Transverse colon (tissue), 4 donors: ENCODE measurements at regions not wholly inside any gene's neighbourhood (a gene's known extent, or its start where the extent isn't known, plus 50 kb on each side); places are given as distances from the start of the nearest gene placed in this dataset.

Source experiments
- DNase-seq: peaks from one replicate; pipeline ENCODE4 v3.0.0-alpha.2; 2019
- H3K27ac ChIP-seq, 4 donors: fragments of 200-600 bp; sonication (generic); 2 replicates each; pipeline ENCODE4 v1.5.1; 2016 to 2018; ENCODE audit warnings: inconsistent platforms in 4 of 4
- H3K27me3 ChIP-seq: fragments of 200-600 bp; sonication (generic); 2 replicates; pipeline ENCODE4 v1.5.1; 2017; ENCODE audit warnings: inconsistent platforms
- H3K36me3 ChIP-seq, 4 donors: fragments of 200-600 bp; sonication (generic); 2 replicates each; pipeline ENCODE4 v1.5.1; 2017 to 2019; ENCODE audit warnings: inconsistent platforms in 4 of 4
- H3K4me1 ChIP-seq, 4 donors: fragments of 200-600 bp; sonication (generic); 2 replicates each; pipeline ENCODE4 v1.5.1; 2017 to 2020; ENCODE audit warnings: inconsistent platforms in 4 of 4
- H3K4me3 ChIP-seq, 4 donors: fragments of 200-600 bp; sonication (generic); 1 replicate in 1 of 4; 2 replicates in 3 of 4; pipeline versions ENCODE4 v1.5.1 to v1.6.1; 2017 to 2019; ENCODE audit warnings: inconsistent platforms in 4 of 4
- H3K9me3 ChIP-seq, 2 donors: fragments of 200-600 bp; sonication (generic); 2 replicates each; pipeline ENCODE4 v1.5.1; 2017 to 2019; ENCODE audit warnings: inconsistent platforms in 2 of 2
- EP300 ChIP-seq: sonication (generic); formaldehyde crosslinking; IDR thresholded peaks from one replicate; pipeline ENCODE4 v1.6.1; 2017; ENCODE audit warnings: antibody characterized with exemption, low read depth
- POLR2A ChIP-seq: fragments of 450-650 bp; IDR thresholded peaks from one replicate; pipeline ENCODE4 v1.6.1; 2016; ENCODE audit warnings: antibody characterized with exemption, mild to moderate bottlenecking, moderate library complexity
- POLR2AphosphoS5 ChIP-seq, 3 donors: sonication (generic); formaldehyde crosslinking; IDR thresholded peaks; one replicate each; pipeline ENCODE4 v1.6.1; 2016; ENCODE audit warnings: antibody characterized with exemption in 3 of 3
- WGBS, 2 donors: methylation state at CpG; one replicate each; pipeline ENCODE4 v1.1.5; 2018; ENCODE audit warnings: low coverage in 1 of 2; 5-methylcytosine and 5-hydroxymethylcytosine counted together
- in situ Hi-C, 4 donors: fragments of 200-750 bp; cut with MboI; loops; one replicate each; pipeline versions ENCODE4 v1.15.0 to v1.15.1; 2017; ENCODE audit warnings: low sequenced_read_pairs in 3 of 4, low pct_ligation_motif_present in 1 of 4, low pct_unique_long_range_greater_than_20kb in 1 of 4
- intact Hi-C: fragments of 100-400 bp; cut with DNase I; formaldehyde crosslinking; loops from one replicate; pipeline ENCODE4 v1.15.1; 2023; ENCODE audit warnings: low total_unique reads
- TF ChIP-seq, protein P1 (sequence below), 5 experiments: fragments of 200-600 bp in 3 of 5; fragments of 450-650 bp in 2 of 5; sonication (generic) in 3 of 5; IDR thresholded peaks; 1 replicate in 2 of 5; 2 replicates in 3 of 5; pipeline ENCODE4 v1.5.1; 2016 to 2017; ENCODE audit warnings: antibody characterized with exemption in 5 of 5, inconsistent platforms in 3 of 5, mild to moderate bottlenecking in 2 of 5, moderate library complexity in 1 of 5

DNA sequence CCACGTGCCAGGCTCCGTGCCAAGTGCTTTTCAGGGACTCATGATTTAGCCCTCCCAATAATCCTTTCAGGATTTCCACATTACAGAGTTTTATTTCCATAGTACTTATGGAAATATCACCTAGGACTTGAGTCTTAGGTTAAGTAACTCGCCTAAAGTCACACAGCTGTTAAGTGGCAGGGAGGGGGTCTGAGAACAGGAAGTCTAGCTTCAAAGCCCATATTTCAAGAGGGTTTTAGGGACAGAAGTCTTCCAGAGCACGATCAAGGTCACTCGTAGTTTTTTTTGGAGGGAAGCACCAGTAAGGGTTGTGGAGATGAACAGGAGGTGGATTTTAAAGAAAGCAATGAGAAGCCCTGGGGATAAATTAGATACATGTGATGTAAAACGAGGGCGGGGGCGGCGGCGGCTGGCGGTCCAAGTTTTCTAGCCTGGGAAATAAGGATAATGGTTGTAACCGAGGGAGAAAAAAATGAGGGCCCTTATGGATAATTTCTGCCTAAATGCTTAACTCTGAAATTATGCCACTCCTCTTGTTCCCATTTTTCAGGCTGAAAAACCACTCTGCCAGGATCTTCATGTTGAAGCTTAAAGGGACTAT lies 192.6 kb upstream of the FOXN3 start:
- in situ Hi-C loops, result loop anchor here in 1 of 4 donors (25.0 kb wide), 1 partner anchor 303 kb away; no protein-coding TSS in a partner anchor
- no peaks in the 10 kb centered on the region for H3K27me3 ChIP-seq
- WGBS, 2 donors, result 87 to 91% methylated on average over 11 to 12 of the region's 12 CpGs
- intact Hi-C loops, result loop anchor here (10.0 kb wide), 1 partner anchor 195 kb away; the partner anchor contains the start of gene FOXN3
- no peak overlapping the region for H3K4me3 ChIP-seq
- TF ChIP-seq POLR2AphosphoS5 (IDR thresholded peaks at IDR 0.05) (no peak), POLR2A (no peak), EP300 (no peak)
- TF ChIP-seq, protein P1, sequence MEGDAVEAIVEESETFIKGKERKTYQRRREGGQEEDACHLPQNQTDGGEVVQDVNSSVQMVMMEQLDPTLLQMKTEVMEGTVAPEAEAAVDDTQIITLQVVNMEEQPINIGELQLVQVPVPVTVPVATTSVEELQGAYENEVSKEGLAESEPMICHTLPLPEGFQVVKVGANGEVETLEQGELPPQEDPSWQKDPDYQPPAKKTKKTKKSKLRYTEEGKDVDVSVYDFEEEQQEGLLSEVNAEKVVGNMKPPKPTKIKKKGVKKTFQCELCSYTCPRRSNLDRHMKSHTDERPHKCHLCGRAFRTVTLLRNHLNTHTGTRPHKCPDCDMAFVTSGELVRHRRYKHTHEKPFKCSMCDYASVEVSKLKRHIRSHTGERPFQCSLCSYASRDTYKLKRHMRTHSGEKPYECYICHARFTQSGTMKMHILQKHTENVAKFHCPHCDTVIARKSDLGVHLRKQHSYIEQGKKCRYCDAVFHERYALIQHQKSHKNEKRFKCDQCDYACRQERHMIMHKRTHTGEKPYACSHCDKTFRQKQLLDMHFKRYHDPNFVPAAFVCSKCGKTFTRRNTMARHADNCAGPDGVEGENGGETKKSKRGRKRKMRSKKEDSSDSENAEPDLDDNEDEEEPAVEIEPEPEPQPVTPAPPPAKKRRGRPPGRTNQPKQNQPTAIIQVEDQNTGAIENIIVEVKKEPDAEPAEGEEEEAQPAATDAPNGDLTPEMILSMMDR (IDR thresholded peaks at IDR 0.05), result no peak
- peaks cover 0 to 2% (median 0%) of the 10 kb centered on the region in 4 donors for H3K4me1 ChIP-seq
- no peak for DNase-seq
- peaks cover 0 to 8% of the 10 kb centered on the region in 2 donors for H3K9me3 ChIP-seq
- H3K27ac ChIP-seq, result no peak overlapping the region
- H3K36me3 ChIP-seq, result no peaks in the 10 kb centered on the region

DNA sequence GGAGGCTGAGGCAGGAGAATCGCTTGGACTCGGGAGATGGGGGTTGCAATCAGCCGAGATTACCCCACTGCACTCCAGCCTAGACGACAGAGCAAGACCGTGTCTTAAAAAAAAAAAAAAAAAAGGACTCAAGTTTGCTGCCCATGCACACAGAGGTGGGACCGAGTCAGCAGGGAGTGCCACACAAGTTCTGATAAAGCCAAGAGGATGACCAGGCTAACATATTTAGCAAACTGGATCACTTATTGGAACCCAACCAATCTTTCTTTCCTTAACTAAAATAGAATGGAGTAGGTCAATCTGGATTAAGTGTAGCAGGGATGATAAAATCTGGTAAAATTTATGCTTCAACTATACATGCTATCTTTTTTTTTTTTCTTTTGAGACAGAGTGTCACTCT lies 190.4 kb upstream of the FOXN3 start:
- Histone ChIP-seq H3K27ac (no peak overlapping the region), H3K9me3 (peaks cover 0 to 8% of the 10 kb centered on the region in 2 donors), H3K4me1 (no peaks in the 10 kb centered on the region), H3K27me3 (no peaks in the 10 kb centered on the region), H3K4me3 (no peak overlapping the region), H3K36me3 (no peaks in the 10 kb centered on the region)
- TF ChIP-seq EP300 (no peak), POLR2AphosphoS5 (IDR thresholded peaks at IDR 0.05) (no peak), POLR2A (no peak)
- TF ChIP-seq, protein P1 (IDR thresholded peaks at IDR 0.05), result no peak
- DNase-seq, result no peak
- in situ Hi-C loops (loop anchor here in 1 of 4 donors (25.0 kb wide), 1 partner anchor 305 kb away; no protein-coding TSS in a partner anchor), intact Hi-C loops (no loop called here)
- 95% methylated on average over 4 to 6 of the region's 6 CpGs for WGBS, 2 donors

DNA sequence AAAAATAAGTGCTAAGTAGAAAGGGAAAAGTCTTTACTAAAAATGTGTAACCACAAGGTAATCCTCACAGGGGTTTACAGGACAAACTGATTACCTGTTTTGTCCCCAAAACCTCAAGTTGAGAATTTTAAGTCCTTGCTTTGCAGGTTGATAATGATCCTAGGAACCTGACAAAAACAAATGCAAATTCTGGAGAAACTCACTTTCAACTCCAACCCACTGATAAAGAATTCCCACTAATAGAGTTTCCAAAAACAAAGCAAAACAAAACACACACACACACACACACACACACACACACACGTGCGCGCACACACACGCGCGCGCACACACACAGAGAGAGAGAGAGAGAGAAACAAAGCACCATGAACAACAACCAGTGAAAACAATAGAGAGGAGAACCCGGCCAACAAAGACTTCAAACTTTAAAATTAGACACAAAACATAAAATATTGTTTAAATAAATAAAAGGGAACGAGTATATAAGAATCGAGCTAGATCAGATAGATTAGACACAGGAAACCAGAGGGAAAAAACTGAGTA lies 187.0 kb upstream of the FOXN3 start:
- no peak for DNase-seq
- intact Hi-C loops (no loop called here), in situ Hi-C loops (loop anchor here in 1 of 4 donors (25.0 kb wide), 1 partner anchor 308 kb away; no protein-coding TSS in a partner anchor)
- TF ChIP-seq, protein P1 (IDR thresholded peaks at IDR 0.05), result no peak
- Histone ChIP-seq H3K36me3 (peaks cover 0 to under 1% (median 0%) of the 10 kb centered on the region in 4 donors), H3K4me3 (no peak overlapping the region), H3K9me3 (peaks cover 10 to 17% of the 10 kb centered on the region in 2 donors), H3K4me1 (no peaks in the 10 kb centered on the region), H3K27ac (no peak overlapping the region), H3K27me3 (no peaks in the 10 kb centered on the region)
- 69 to 77% methylated on average over 2 to 10 of the region's 10 CpGs for WGBS, 2 donors

DNA sequence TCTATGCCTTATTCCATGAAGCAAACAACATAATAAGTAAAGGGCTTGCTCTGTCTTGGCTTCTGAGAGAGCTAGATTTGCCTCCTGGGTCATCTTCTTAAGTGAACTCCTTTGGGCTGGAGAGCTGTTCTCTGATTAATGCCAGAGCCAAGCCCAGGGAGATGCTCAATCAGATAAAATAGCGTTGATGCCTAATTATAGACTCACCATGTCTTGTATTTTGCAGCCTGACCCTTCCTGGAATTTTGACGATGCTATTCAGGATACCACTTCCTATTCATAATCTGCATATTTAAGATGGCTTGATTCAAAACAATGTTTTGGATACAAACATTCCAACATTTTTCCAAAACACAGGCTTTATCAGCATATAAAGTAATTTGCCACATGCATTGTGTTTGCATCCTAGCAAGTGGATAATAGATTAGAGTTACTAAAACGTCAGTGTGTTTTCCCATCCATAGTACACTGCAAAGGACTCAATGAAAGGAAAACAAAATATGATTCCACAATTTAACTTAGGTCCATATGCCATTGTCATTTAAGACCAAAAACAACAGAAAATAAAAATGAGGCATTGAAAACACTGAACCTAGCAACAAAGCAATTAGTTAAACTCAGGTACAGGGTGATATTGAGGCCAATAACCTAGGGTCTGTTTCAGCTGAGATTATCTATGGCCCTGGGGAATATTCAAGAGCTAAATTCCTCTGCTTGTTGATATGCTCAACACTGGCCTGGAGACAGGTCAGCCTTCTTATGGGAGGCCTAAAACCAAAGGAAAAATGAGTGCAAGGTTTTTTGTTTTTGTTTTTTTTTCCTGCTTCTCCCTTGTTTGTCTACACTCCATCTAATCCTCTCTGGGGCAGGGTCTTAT lies 184.2 kb upstream of the FOXN3 start:
- TF ChIP-seq EP300 (no peak), POLR2AphosphoS5 (IDR thresholded peaks at IDR 0.05) (no peak), POLR2A (no peak)
- TF ChIP-seq, protein P1 (IDR thresholded peaks at IDR 0.05), result no peak
- WGBS, 2 donors, result 79 to 93% methylated on average over 1 to 3 of the region's 3 CpGs
- intact Hi-C loops, result loop anchor here (2.0 kb wide), 1 partner anchor 56 kb away; no protein-coding TSS in a partner anchor
- DNase-seq, result no peak
- Histone ChIP-seq H3K36me3 (peaks cover 0 to 5% (median 0%) of the 10 kb centered on the region in 4 donors), H3K27ac (no peak overlapping the region), H3K4me3 (no peak overlapping the region), H3K4me1 (no peaks in the 10 kb centered on the region), H3K27me3 (no peaks in the 10 kb centered on the region), H3K9me3 (peaks cover 28 to 41% of the 10 kb centered on the region in 2 donors)
- in situ Hi-C loops, result loop anchor here in 1 of 4 donors (25.0 kb wide), 1 partner anchor 311 kb away; no protein-coding TSS in a partner anchor
